ENCODE measurements at regions not wholly inside any gene's neighbourhood (a gene's known extent, or its start where the extent isn't known, plus 50 kb on each side); places are given as distances from the start of the nearest gene placed in this dataset.

GRCh38 chr20:43244647-43245046, 54.9 kb upstream of the PTPRT start:
- DNase-seq (ENCODE audit: low read depth, low spot score) (no peak), ATAC-seq (no peak), FAIRE-seq (no peak)
- no peaks in the 10 kb centered on the region for H3K79me2 ChIP-seq (ENCODE audit: control insufficient read depth, insufficient read depth, low read length)
- CTCF ChIA-PET = no interaction called here
- WGBS (ENCODE audit: insufficient coverage, insufficient replicate concordance, low lambda C conversion rate, missing lambda C conversion rate) = 31% methylated on average over 5 of the region's 5 CpGs
- H3K4me1 ChIP-seq (ENCODE audit: control insufficient read depth, insufficient read depth, low read length) = no peaks in the 10 kb centered on the region
- no peaks in the 10 kb centered on the region for H4K20me1 ChIP-seq (ENCODE audit: control insufficient read depth, insufficient read depth)
- RAD21 ChIA-PET (ENCODE audit: unreplicated experiment) = no interaction called here
- intact Hi-C loops (cut with micrococcal nuclease; ENCODE audit: unreplicated experiment) = no loop called here
- BruUV-seq (replicated peaks) = no TSS peak
- no peak overlapping the region for H3K27ac ChIP-seq (ENCODE audit: control insufficient read depth, insufficient read depth)
- no peak overlapping the region for H3K4me2 ChIP-seq (ENCODE audit: control insufficient read depth, insufficient read depth)
- TF ChIP-seq CHD4 (IDR thresholded peaks at IDR 0.05) = no peak
- no peak for TF ChIP-seq BCL11A (IDR thresholded peaks at IDR 0.05; ENCODE audit: low read depth, low read length)
- TF ChIP-seq SP1 (IDR thresholded peaks at IDR 0.05; ENCODE audit: low read depth, low read length) = no peak
- no peak for TF ChIP-seq CUX1 (IDR thresholded peaks at IDR 0.05; ENCODE audit: insufficient replicate concordance, low read depth, low read length)
- POLR2A ChIA-PET = no interaction called here
- no peak overlapping the region for H3K4me3 ChIP-seq
- H3K36me3 ChIP-seq (ENCODE audit: control insufficient read depth in 2 of 2, insufficient read depth in 2 of 2, low read length in 1 of 2) = no peaks in the 10 kb centered on the region
- SMC1A ChIA-PET (ENCODE audit: uncharacterized antibody, unreplicated experiment) = no interaction called here
- in situ Hi-C loops (cut with MboI) = no loop called here
- no peak overlapping the region for H3K9ac ChIP-seq (ENCODE audit: control insufficient read depth, insufficient read depth, low read length)
- H2AFZ ChIP-seq (ENCODE audit: control insufficient read depth, low read depth, low read length) = no peak overlapping the region
- H3K27me3 ChIP-seq (replicated peaks in 1 of 2; ENCODE audit: control insufficient read depth in 2 of 2, insufficient read depth in 2 of 2, low read length in 1 of 2) = no peaks in the 10 kb centered on the region; a peak in 2 of 4 replicates
- H3K9me3 ChIP-seq (replicated peaks; ENCODE audit: control insufficient read depth, insufficient read depth, low read length) = no peaks in the 10 kb centered on the region

Data from GM12878 (cell line).